NB4 (cell line): ENCODE measurements at regions not wholly inside any gene's neighbourhood (a gene's known extent, or its start where the extent isn't known, plus 50 kb on each side); places are given as distances from the start of the nearest gene placed in this dataset.

Source experiments
- DNase-seq: peaks from one replicate; pipeline ENCODE4 v3.0.0; 2010; ENCODE audit warnings: low read depth
- H3K4me3 ChIP-seq: one replicate; pipeline ENCODE4 v1.5.1; 2011; ENCODE audit warnings: mild to moderate bottlenecking, low read depth, low read length, moderate library complexity
- CTCF ChIP-seq: IDR thresholded peaks from one replicate; pipeline ENCODE4 v1.5.1; 2012; ENCODE audit warnings: low read depth, low read length
- MAX ChIP-seq: IDR thresholded peaks from 2 replicates; pipeline ENCODE4 v1.6.1; 2011; ENCODE audit warnings: low read depth, low read length
- MYC ChIP-seq: IDR thresholded peaks from 2 replicates; pipeline ENCODE4 v1.6.1; 2011; ENCODE audit warnings: low read depth, low read length
- POLR2A ChIP-seq: IDR thresholded peaks from 2 replicates; pipeline ENCODE4 v1.6.1; 2011; ENCODE audit warnings: mild to moderate bottlenecking; ENCODE audit not compliant: insufficient read length; ENCODE audit errors: extremely low read depth

- no peak for DNase-seq
- H3K4me3 ChIP-seq = no peak overlapping the region
- no peak for TF ChIP-seq MYC
- no peak for TF ChIP-seq POLR2A
- TF ChIP-seq CTCF = no peak
- no peak for TF ChIP-seq MAX
These were observed 298.4 kb downstream of the NDUFA10 start for GRCh38 chr2:239726631-239727181.

- H3K4me3 ChIP-seq = no peak overlapping the region
- TF ChIP-seq MYC = no peak
- no peak for TF ChIP-seq CTCF
- TF ChIP-seq MAX = no peak
- no peak for TF ChIP-seq POLR2A
- no peak for DNase-seq
These were observed 299.0 kb downstream of the NDUFA10 start for GRCh38 chr2:239726091-239726591.

GRCh38 chr2:239725551-239725890 lies 299.6 kb downstream of the NDUFA10 start:
- DNase-seq = no peak
- TF ChIP-seq CTCF (no peak), MAX (no peak), MYC (no peak), POLR2A (no peak)
- no peak overlapping the region for H3K4me3 ChIP-seq

GRCh38 chr2:239724851-239725550 lies 300.1 kb downstream of the NDUFA10 start:
- no peak for DNase-seq
- TF ChIP-seq MAX (no peak), POLR2A (no peak), MYC (no peak), CTCF (no peak)

GRCh38 chr2:239724194-239724849 lies 300.8 kb downstream of the NDUFA10 start:
- DNase-seq = no peak
- no peak overlapping the region for H3K4me3 ChIP-seq
- TF ChIP-seq POLR2A (no peak), MYC (no peak), CTCF (no peak), MAX (no peak)

More at GRCh38 chr2:239724851-239725550, 300.1 kb downstream of the NDUFA10 start:
- H3K4me3 ChIP-seq = no peak overlapping the region
